GM19238 (cell line): ENCODE measurements at regions not wholly inside any gene's neighbourhood (a gene's known extent, or its start where the extent isn't known, plus 50 kb on each side); places are given as distances from the start of the nearest gene placed in this dataset.

ENCODE experiments used
- DNase-seq: peaks from one replicate; pipeline ENCODE4 v3.0.0; 2011; ENCODE audit warnings: low spot score; ENCODE audit not compliant: insufficient read length

DNA sequence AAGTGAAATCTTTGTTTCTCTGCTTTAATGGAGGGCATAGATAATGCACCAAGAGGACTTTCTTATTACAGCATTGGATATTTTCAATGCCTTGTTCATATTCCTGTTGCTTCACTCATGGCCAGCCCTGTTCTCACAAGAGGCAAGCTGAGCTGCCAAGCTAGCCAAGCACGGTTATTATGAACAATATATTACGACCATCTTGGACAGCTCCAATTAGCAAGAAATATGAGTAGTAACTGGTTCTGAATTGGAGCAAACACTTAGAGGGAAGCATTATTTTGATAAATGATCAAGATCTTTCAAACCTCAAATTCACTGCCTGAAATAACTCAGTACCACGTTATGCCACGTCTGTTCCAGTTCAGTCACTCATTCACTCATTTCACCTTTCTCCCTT, 159.8 kb downstream of the SETD4 start:
- DNase-seq: no peak

- DNase-seq: no peak
Observed at GRCh38 chr21:35896060-35896459, 164.3 kb downstream of the SETD4 start.

GRCh38 chr21:35895598-35895997, 164.7 kb downstream of the SETD4 start:
- DNase-seq: no peak

DNA sequence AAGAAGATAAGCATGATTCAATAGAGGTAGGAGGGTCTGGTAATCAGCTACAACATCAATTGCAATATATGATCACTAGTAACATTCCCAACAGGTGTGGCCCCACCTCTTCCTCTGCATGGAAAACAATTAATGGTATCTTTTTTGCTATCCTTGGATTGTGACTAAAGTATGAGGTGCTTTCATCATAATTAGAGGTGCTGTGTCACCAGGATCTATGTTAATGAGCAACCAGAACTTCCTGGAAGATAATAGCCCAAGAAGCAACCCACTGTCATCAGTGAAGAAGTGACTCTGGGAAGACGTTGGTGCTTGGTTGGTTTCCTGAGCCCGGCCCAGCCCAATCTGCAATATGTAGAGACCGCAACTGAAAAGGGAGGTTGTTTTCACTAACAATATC, 167.2 kb downstream of the SETD4 start:
- no peak for DNase-seq

GRCh38 chr21:35886887-35887286, 173.4 kb downstream of the SETD4 start:
- no peak for DNase-seq

GRCh38 chr21:35885942-35886541, 174.3 kb downstream of the SETD4 start:
- DNase-seq: no peak

GRCh38 chr21:35882791-35883240, 177.5 kb downstream of the SETD4 start:
- DNase-seq: no peak

GRCh38 chr21:35873441-35873840, 186.9 kb downstream of the SETD4 start:
- no peak for DNase-seq

DNA sequence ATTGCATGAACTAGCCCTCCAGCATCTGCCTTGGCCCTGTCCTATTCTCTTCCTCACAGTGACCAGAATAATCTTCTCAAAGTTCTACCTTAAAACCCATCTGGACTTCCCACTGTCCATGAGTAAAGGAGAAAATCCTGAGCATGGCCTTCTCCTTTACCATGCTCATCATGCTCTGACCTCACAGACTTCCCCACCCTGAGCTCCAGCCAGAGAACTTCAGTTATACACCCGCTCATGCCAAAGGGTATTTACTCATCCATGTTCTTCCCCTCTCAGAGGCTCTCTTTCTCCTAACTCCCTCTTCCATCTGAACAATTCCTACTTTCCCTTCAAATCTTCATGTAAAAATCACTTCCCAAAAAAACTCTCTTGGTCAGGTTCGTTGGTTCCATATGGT, 188.4 kb downstream of the SETD4 start:
- no peak for DNase-seq

DNA sequence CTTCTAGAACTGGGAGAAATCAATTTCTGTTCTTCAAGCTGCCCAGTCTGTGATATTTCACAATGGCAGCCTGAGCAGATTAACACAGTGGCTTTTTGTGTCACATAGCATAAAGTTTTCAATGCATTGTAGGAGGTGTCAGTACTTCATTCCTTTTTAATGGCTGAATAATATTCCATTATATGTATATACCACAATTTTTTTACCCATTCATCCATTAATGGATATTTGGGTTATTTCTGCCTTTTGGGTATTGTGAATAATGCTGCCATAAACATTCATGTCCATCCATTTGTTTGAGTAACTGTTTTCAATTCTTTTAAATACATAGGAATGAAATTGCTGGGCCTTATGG, 191.5 kb downstream of the SETD4 start:
- no peak for DNase-seq

DNA sequence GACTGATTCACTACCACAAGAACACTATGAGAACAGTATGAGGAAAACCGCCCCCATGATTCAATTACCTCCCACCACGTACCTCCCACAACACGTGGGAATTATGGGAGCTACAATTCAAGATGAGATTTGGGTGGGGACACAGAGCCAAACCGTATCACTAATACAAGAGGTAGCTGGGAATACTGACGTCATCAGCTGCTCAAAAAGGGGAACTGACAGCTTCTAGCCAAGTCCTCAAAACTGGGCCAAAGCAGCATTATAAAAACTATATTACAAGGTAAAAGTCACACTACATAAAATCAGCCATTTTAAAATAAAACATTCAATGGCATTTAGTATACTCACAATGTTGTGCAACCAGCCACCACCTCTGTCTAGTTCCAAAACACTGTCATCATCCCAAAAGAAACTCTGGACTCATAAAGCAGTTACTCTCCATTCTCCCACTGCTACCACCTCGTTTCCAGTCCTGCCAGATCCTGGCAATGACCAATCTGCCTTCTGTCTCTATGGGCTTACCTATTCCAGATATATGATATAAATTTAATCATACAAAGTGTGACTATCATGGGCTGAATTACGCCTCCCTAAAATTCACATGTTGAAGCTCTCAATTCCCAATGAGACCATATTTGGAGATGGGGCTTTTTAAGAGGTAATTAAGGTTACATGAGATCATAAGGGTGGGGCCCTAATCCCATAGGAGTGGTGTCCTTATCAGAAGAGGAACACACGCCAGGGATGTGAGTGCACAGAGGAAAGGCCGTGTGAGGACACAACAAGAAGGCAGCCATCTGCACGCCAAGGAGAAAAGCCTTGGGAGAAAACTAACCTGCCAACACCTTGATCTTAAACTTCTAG, 192.1 kb downstream of the SETD4 start:
- DNase-seq: no peak

DNA sequence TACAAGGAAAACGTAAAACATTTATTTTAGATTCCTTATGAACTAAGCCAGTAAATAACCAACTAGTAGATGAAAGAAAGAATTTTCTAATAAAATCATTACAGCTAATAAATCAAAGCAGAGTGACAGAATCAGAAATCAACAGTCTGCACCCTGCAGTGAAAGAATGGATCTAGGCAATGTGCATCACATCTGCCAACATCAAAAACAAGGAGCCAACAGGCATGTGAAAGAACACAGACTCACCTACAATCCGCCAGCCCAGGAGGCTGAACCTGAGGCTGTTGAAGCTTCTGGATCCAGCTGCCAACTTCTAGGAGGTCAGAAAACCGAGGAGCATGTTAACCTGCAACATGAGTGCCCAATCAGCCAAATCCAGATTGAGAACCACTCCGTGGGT, 196.3 kb downstream of the SETD4 start:
- no peak for DNase-seq

DNA sequence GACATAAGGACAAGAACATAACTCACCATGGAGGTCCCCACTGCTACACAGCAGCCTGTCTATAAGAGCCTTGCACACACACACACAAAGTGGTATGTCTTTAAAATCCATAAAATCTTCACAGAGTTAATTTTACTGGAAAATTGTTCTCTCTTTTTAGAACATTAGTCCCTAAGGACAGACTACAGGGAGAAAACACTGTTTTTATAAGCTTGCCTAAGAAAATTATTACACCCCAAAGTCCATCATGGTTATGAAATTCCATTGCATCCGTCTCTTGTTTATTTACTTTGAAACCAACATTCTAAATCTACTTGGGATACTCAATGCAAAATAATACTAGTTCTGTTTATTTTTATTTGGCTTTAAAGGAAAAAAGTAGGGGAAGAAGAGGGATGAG, 197.4 kb downstream of the SETD4 start:
- DNase-seq: no peak

- DNase-seq: no peak
Observed at GRCh38 chr21:35861661-35862060, 198.7 kb downstream of the SETD4 start.

DNA sequence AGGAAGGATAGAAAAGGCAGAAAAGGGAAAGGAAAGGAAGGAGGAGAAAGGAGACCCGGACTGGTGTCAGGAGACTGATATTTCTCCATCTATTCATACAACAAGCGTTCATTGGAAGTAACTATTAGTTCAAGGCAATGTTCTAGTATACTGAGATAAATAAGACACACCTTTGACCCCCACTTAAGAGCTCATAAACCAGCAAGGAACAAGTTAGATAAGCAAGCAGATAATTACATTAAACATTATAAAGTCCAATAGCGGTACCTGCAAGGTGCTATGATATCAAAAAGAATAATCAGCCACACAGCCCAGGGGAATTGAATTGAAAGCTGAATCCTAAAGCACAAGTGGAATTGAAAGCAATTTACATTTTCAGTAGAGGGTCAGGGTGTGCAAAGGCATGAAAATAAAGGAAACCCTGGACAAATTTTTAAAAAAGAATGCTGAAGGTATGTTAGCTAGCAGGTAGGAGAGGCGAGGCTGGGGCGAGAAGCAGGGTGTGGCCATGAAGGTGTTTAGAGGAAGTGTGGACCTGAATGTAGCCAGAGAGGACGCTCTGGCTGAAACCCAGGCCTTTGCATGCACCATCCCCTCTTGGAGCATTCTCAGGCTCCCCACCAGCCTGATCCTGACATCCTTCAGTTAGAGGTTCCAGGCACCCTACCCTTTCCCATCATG, 200.0 kb downstream of the SETD4 start:
- DNase-seq: no peak

GRCh38 chr21:35859677-35860076, 200.6 kb downstream of the SETD4 start:
- no peak for DNase-seq

GRCh38 chr21:35857095-35857494, 203.2 kb downstream of the SETD4 start:
- DNase-seq: no peak

DNA sequence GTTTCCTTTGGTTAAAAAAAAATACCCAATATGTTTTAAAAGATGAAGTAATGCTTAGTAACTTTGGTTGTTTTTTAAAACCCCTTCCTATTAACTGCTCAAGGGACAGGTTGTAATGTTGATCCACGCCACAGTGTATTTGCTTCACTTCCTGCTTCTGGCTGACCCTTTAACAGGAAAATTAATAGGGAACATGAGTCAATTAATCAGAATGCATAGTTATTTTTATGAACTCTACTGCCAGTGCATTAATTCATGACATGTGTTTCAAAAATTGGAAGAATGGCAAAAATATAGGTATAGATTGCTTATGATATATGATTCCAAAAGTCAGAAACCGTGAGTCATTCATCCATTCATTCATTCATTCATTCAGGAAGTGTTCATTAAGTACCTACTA, 204.8 kb downstream of the SETD4 start:
- no peak for DNase-seq

GRCh38 chr21:35854281-35854680, 206.0 kb downstream of the SETD4 start:
- no peak for DNase-seq

GRCh38 chr21:35853321-35854239, 206.7 kb downstream of the SETD4 start:
- DNase-seq: no peak

DNA sequence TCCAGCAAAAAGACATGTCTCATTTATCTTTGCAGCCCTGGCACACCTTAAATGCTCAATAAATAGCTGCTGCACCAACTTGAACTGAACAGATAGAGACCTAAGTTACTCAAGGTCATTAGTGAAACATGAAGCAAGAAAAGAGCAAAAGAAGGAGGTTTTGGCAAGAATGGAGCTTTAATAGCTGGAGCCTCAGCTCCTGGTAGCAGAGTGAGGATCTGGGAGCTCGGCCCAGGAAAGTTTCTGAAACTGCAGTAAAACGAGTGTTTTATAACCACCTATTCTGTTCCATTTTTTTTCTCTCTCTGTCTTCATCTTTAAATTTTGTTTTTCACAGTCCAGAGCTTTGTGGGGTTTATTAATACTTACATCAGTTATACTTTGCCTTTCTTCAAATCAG, 207.5 kb downstream of the SETD4 start:
- DNase-seq: no peak
